ENCODE measurements at regions not wholly inside any gene's neighbourhood (a gene's known extent, or its start where the extent isn't known, plus 50 kb on each side); places are given as distances from the start of the nearest gene placed in this dataset.

DNA sequence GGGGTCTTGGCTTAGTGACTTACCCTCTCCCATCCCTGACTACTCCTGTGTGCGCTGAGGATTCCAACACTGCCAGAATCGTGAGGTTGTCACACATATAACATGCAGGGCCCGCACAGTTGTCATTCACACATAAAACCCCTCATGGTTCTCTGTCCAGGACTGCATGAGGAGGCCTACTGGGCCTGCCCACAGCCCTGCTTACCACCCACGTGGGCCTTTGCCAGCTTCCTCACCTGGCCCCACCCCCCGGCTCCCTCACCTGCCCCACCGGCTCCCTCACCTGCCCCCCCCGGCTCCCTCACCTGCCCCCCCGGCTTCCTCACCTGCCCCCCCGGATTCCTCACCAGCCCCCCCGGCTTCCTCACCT lies 197.2 kb downstream of the TEX29 start:
- Mint-ChIP-seq H3K9me3 (peaks cover 5% of the 10 kb centered on the region; the same call in 2 of the 3 replicates), H3K4me1 (peaks cover 3% of the 10 kb centered on the region), H3K4me3 (no peak overlapping the region), H3K36me3 (ENCODE audit: low read depth) (no peaks in the 10 kb centered on the region), H3K27me3 (ENCODE audit: insufficient read depth, low read depth, poor library complexity) (peaks cover 5% of the 10 kb centered on the region), H3K27ac (no peak overlapping the region)
- no peak for DNase-seq (ENCODE audit: low spot score)
- Histone ChIP-seq H3K9me2 (ENCODE audit: insufficient read depth) (no peaks in the 10 kb centered on the region), H3K27me3 (ENCODE audit: insufficient read depth) (no peaks in the 10 kb centered on the region), H3F3A (replicated peaks; ENCODE audit: low read depth) (no peaks in the 10 kb centered on the region), H2AFZ (no peak overlapping the region), H4K20me1 (replicated peaks; ENCODE audit: insufficient read depth) (no peaks in the 10 kb centered on the region), H3K4me2 (no peak overlapping the region), H3K4me1 (ENCODE audit: insufficient read depth) (no peaks in the 10 kb centered on the region), H3K79me2 (replicated peaks; ENCODE audit: insufficient read depth) (no peaks in the 10 kb centered on the region), H3K36me3 (ENCODE audit: insufficient read depth) (no peaks in the 10 kb centered on the region), H3K4me3 (no peak overlapping the region), H3K27ac (ENCODE audit: low read depth) (no peak overlapping the region)
- ATAC-seq, result peak; percentile 16; the same call in 1 of the 3 replicates
- no peak for TF ChIP-seq STAT1 (IDR thresholded peaks at IDR 0.05; ENCODE audit: unreplicated experiment)
- TF ChIP-seq ETS1 (IDR thresholded peaks at IDR 0.05), result no peak
- no peak for TF ChIP-seq ZNF462 (CRISPR knock-in tag; IDR thresholded peaks at IDR 0.05)
- no peak for TF ChIP-seq NANOG (IDR thresholded peaks at IDR 0.05; ENCODE audit: borderline replicate concordance)
- no peak for TF ChIP-seq ZNF114 (CRISPR knock-in tag; IDR thresholded peaks at IDR 0.05)
- TF ChIP-seq JUNB (IDR thresholded peaks at IDR 0.05; ENCODE audit: unreplicated experiment), result no peak
- TF ChIP-seq REST (IDR thresholded peaks at IDR 0.05; ENCODE audit: unreplicated experiment), result no peak
- TF ChIP-seq CREB1 (CRISPR knock-in tag; IDR thresholded peaks at IDR 0.05; ENCODE audit: low read depth), result no peak
- TF ChIP-seq EZH2 (IDR thresholded peaks at IDR 0.05; ENCODE audit: low read depth, unreplicated experiment), result no peak
- TF ChIP-seq POLR2AphosphoS5 (IDR thresholded peaks at IDR 0.05; ENCODE audit: low read depth), result no peak
- no peak for TF ChIP-seq ZNF331 (CRISPR knock-in tag; IDR thresholded peaks at IDR 0.05; ENCODE audit: low read depth)
- TF ChIP-seq, protein P1, sequence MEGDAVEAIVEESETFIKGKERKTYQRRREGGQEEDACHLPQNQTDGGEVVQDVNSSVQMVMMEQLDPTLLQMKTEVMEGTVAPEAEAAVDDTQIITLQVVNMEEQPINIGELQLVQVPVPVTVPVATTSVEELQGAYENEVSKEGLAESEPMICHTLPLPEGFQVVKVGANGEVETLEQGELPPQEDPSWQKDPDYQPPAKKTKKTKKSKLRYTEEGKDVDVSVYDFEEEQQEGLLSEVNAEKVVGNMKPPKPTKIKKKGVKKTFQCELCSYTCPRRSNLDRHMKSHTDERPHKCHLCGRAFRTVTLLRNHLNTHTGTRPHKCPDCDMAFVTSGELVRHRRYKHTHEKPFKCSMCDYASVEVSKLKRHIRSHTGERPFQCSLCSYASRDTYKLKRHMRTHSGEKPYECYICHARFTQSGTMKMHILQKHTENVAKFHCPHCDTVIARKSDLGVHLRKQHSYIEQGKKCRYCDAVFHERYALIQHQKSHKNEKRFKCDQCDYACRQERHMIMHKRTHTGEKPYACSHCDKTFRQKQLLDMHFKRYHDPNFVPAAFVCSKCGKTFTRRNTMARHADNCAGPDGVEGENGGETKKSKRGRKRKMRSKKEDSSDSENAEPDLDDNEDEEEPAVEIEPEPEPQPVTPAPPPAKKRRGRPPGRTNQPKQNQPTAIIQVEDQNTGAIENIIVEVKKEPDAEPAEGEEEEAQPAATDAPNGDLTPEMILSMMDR (conservative IDR thresholded peaks at IDR 0.05; ENCODE audit: low read depth in 2 of 2), result no peak
- TF ChIP-seq EZH2phosphoT487 (IDR thresholded peaks at IDR 0.05; ENCODE audit: unreplicated experiment), result no peak

All from GM23338 (cell line).